SH-SY5Y (cell line): ENCODE measurements at regions not wholly inside any gene's neighbourhood (a gene's known extent, or its start where the extent isn't known, plus 50 kb on each side); places are given as distances from the start of the nearest gene placed in this dataset.

Source experiments
- GATA2 ChIP-seq: IDR thresholded peaks from 2 replicates; pipeline ENCODE4 v1.6.1; 2011; ENCODE audit warnings: mild to moderate bottlenecking, low read depth, low read length
- GATA3 ChIP-seq: IDR thresholded peaks from 2 replicates; pipeline ENCODE4 v1.6.1; 2011; ENCODE audit warnings: low read depth, mild to moderate bottlenecking, low read length, moderate library complexity

DNA sequence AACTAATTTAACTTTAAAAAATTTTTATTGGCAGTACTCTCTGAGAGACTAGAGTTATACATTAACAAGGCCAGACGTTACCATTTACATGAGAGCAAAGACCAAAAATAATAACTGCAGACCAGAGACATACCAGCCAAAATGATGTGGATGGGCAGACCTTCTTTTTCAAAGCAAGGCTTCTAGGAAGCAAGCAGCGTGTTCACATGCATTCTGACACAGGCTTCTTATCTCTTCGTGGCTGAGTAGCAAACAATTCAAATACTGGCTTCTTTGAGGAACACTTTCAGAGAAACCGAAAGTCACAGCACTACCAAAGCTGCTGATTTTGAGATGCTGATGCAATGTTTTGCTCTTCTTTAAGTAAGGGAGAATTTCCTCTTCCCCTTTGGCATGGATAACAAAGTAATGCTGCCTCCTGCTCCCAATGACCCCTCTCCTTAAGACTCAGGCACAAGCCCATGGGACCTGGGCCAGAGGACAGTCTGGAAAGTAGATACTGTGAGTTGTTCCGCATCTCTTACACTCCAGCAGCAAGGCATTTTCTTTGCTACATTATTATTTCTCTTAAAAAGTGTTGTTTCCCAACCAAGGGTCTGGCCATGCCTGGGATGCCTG, 181.9 kb downstream of the MREG start:
- TF ChIP-seq GATA2: no peak
- no peak for TF ChIP-seq GATA3
